CD4-positive, alpha-beta T cell treated with Interleukin-10 for 1 hour (primary cell): ENCODE measurements at regions not wholly inside any gene's neighbourhood (a gene's known extent, or its start where the extent isn't known, plus 50 kb on each side); places are given as distances from the start of the nearest gene placed in this dataset.
A peak's percentile ranks its signal among the peaks of the same experiment; 100 is the strongest.
"Not testable (repeated sequence)": the region's sequence is repeated elsewhere in the genome, so short reads cannot be mapped to it uniquely, and the experiment has no call there.

Experiments
- DNase-seq: peaks from one replicate; pipeline ENCODE4 v3.0.0-alpha.2; 2020

GRCh38 chr7:70846208-70846607 is 285.7 kb upstream of the GALNT17 start:
- no peak for DNase-seq

- no peak for DNase-seq
These were observed 282.2 kb upstream of the GALNT17 start for GRCh38 chr7:70849580-70850235.

DNA sequence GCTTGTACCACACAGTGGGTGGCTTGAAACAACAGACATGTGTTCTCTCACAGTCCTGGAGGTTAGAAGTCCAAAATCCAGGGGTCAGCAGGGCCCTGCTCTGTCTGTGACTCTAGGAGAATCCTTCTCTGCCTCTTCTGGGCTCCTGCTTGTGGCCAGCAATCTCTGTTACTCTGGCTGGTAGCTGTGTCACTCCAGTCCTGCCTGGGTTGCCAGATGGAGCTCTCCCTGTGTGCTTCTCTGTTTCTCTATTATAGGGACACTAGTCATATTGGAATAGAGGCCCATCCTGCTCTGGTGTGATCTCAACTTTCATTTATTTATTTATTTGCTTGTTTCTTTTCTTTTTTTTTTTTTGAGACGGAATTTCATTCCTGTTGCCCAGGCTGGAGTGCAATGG is 276.6 kb upstream of the GALNT17 start:
- DNase-seq = no peak

- peak; percentile 32 for DNase-seq
These were observed 274.9 kb upstream of the GALNT17 start for GRCh38 chr7:70856901-70857630.

- no peak for DNase-seq
These were observed 274.0 kb upstream of the GALNT17 start for GRCh38 chr7:70857793-70858545.

DNA sequence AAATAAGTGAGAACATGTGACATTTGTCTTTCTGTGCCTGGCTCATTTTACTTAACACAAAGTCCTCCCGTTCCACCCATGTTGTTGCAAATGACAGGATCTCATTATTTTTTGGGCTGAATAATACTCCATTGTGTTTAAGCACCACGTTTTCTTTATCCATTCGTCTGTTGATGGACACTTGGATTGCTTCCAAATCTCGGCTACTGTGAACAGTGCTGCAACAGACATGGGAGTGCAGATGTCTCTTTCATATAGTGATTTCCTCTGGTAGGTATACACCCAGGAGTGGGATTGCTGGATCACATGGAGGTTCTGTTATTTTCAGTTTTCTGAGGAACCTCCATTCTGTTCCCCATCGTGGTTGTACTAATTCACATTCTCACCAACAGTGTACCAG is 264.4 kb upstream of the GALNT17 start:
- no peak for DNase-seq

DNA sequence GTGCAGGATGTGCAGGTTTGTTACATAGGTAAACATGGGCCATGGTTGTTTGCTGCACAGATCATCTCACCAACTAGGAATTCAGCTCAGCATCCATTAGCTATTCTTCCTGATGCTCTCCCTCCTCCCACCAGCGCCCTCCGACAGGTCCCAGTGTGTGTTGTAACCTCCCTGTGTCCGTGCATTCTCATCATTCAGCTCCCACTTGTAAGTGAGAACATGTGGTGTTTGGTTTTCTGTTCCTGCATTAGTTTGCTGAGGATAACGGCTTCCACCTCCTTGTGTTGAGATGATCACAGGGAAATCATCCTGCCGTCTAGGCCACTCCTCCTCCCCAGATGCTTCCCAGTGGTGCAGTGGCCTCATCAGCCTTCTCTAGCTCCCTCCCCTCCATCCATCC is 261.6 kb upstream of the GALNT17 start:
- DNase-seq = no peak

GRCh38 chr7:70872188-70872587 is 259.8 kb upstream of the GALNT17 start:
- DNase-seq = no peak

DNA sequence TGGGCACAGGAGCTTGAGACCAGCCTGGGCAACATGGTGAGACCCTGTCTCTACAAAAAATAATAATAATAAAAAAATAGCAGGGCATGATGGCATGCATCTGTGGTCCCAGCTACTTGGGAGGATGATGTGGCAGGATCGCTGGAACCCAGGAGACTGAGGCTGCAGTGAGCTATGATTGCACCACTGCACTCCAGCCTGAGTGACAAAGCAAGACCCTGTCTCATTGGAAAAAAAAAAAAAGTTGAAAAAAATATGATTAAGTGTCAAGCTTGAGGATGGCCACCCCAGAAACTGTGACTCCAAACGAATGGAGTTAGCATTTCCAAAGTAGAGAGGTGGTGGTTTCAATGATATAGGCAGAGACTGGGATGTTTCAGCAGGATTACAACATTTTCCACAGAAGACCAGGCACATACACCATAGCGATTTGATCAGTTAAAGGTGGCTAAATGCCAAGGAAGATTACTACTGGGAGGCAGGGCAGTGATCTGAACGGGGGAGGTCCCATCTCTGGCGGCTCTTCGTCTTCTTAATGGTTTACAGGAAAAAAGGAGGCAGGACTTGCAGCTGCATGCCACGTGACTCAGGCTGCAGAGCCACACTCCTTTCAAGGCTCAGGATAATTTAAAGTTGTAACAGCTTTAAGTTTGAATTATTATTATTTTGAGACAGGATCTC is 250.6 kb upstream of the GALNT17 start:
- no peak for DNase-seq

- no peak for DNase-seq
These were observed 248.0 kb upstream of the GALNT17 start for GRCh38 chr7:70883750-70884439.

GRCh38 chr7:70884440-70884764 is 247.5 kb upstream of the GALNT17 start:
- no peak for DNase-seq

GRCh38 chr7:70884809-70885208 is 247.1 kb upstream of the GALNT17 start:
- DNase-seq = no peak

DNA sequence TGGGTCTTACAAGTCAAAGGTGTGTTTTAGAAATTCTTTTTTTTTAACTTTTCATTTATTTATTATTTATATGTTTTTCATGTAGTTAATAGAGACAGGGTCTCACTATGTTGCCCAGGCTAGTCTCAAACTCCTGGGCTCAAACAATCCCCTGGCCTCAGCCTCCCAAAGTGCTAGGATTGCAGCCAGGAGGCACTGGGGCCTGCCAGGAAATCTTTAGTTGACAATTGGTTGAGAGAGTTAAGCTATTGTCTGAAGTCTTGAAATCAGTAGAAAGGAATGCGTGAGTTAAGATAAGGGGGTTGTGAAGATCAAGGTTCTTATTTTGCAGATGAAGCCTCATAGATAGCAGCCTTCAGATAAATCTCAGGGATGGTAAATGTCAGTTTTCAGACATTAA is 245.4 kb upstream of the GALNT17 start:
- no peak for DNase-seq

- DNase-seq = no peak
These were observed 244.8 kb upstream of the GALNT17 start for GRCh38 chr7:70887186-70887585.

GRCh38 chr7:70890147-70890969 is 241.6 kb upstream of the GALNT17 start:
- DNase-seq = no peak

DNA sequence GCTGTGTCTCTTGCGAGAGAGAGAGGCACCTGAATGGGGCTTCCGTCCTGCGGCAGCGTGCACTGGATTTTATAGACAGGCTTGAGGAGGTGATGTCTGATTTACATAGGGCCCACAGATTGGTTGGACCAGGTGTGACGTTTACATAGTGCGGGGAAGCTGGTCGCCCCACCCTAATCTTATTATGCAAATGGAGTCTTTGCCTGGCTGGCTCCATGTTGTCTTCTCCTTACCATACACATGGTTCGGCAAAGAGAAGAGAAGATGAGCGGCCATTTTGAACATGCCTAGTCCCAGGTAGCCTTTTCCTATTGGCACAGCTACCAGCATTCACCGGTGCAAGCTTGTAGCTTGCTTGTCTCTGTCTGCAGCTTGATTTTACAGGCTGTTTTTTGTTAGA is 238.5 kb upstream of the GALNT17 start:
- DNase-seq = no peak

DNA sequence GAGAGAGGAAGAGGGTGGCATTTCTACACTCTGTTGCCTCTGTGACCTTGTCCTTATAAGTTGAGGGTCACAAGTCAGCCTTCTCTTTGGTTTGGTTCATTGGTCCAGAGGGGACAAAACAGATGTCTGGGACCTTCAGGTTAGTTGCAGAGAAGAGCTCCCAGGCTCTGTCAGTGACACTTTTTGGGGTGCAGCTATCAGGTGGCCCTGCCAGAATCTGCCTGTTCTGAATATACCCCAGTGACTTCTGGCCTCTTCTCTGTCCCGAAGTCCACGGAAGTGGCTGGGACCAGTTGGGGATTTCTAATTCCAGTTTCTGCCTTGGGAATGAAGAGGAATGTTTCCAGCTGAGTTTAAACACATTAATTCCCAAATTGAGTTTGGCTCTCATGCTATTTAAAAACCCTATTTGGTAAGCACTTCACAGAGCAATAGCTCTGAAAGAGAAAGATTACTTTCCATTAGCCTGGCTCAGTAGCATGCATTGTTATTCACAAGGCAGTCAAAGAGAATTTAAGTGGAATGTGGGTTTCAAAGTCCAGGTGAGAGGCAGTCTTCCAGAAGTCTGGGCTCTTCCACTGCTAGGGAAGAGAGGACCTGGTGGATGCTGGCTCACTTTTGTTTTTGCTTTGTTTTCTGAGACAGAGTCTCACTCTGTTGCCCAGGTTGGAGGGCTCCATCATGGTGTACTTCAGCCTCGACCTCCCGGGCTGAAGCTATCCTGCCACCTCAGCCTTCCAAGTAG is 237.8 kb upstream of the GALNT17 start:
- DNase-seq = no peak

GRCh38 chr7:70894799-70895198 is 237.1 kb upstream of the GALNT17 start:
- no peak for DNase-seq

- DNase-seq = not testable (repeated sequence)
These were observed 236.4 kb upstream of the GALNT17 start for GRCh38 chr7:70895337-70896200.
